Panc1 (cell line): ENCODE measurements at regions not wholly inside any gene's neighbourhood (a gene's known extent, or its start where the extent isn't known, plus 50 kb on each side); places are given as distances from the start of the nearest gene placed in this dataset.

ENCODE experiments used
- CTCF ChIP-seq: fragments of 450-650 bp; IDR thresholded peaks from 2 replicates; pipeline ENCODE4 v1.5.1; 2017; ENCODE audit warnings: mild to moderate bottlenecking
- REST ChIP-seq, 2 experiments: IDR thresholded peaks; 2 replicates each; pipeline ENCODE4 v1.6.1; 2011 to 2012; ENCODE audit warnings: low read depth in 2 of 2, control low read depth in 1 of 2, low read length in 1 of 2, mild to moderate bottlenecking in 1 of 2, moderate library complexity in 1 of 2; ENCODE audit not compliant: insufficient read depth in 1 of 2

- TF ChIP-seq CTCF (no peak), REST (IDR thresholded peaks at IDR 0.05; ENCODE audit: insufficient read depth in 1 of 2, low read depth in 2 of 2, low read length in 1 of 2) (no peak)
Measured at GRCh38 chr5:56648460-56649034, 166.8 kb upstream of the MAP3K1 start.
